B cell (primary cell): ENCODE measurements at regions not wholly inside any gene's neighbourhood (a gene's known extent, or its start where the extent isn't known, plus 50 kb on each side); places are given as distances from the start of the nearest gene placed in this dataset.

Experiments used
- ATAC-seq: fragments of 200-7000 bp; cut with Tn5 transposase; one replicate; pipeline ENCODE4 v1.10.0; 2021; ENCODE audit warnings: low read depth, mild to moderate bottlenecking, moderate number of reproducible peaks, moderate library complexity
- CTCF ChIA-PET: fragments of 350-600 bp; sonication (Branson Sonifier 250); formaldehyde crosslinking; loops from one replicate; lab custom pipeline; 2021; ENCODE audit warnings: antibody characterized with exemption, inconsistent platforms; lab: Charles Lee
- POLR2A ChIA-PET: fragments of 350-600 bp; sonication (Branson Sonifier 250); formaldehyde crosslinking; loops from one replicate; lab custom pipeline; 2021; ENCODE audit warnings: antibody characterized with exemption; lab: Charles Lee
- DNase-seq: peaks from one replicate; pipeline ENCODE4 v3.0.0; 2013
- H2AFZ ChIP-seq: 2 replicates; pipeline ENCODE4 v1.6.1; 2012; ENCODE audit warnings: mild to moderate bottlenecking, low read depth, low read length; ENCODE audit not compliant: insufficient read depth, poor library complexity, severe bottlenecking
- H3K27ac ChIP-seq, 2 donors: 1 replicate in 1 of 2; 2 replicates in 1 of 2; pipeline ENCODE4 v1.5.1; 2012 to 2013; ENCODE audit warnings: low read length in 2 of 2, mild to moderate bottlenecking in 2 of 2, moderate library complexity in 1 of 2
- H3K27me3 ChIP-seq, 4 experiments: fragments of 200-600 bp in 1 of 4; sonication (generic) in 1 of 4; replicated peaks in 1 of 4; 1 replicate in 2 of 4; 2 replicates in 2 of 4; pipeline versions ENCODE4 v1.6.1 to v1.7.0; 2013 to 2016; ENCODE audit warnings: low read length in 3 of 4, mild to moderate bottlenecking in 2 of 4, mixed read lengths in 1 of 4, moderate library complexity in 1 of 4; ENCODE audit not compliant: insufficient read depth in 4 of 4, control insufficient read depth in 3 of 4; ENCODE audit errors: control extremely low read depth in 1 of 4
- H3K36me3 ChIP-seq, 2 experiments: replicated peaks in 1 of 2; 1 replicate in 1 of 2; 2 replicates in 1 of 2; pipeline versions ENCODE4 v1.6.1 to v1.7.1; 2013; ENCODE audit warnings: low read length in 1 of 2; ENCODE audit not compliant: insufficient read depth in 2 of 2, control insufficient read depth in 1 of 2; ENCODE audit errors: control extremely low read depth in 1 of 2, extremely low read depth in 1 of 2
- H3K4me1 ChIP-seq, 2 donors: fragments of 200-600 bp in 1 of 2; sonication (generic) in 1 of 2; 1 replicate in 1 of 2; 2 replicates in 1 of 2; pipeline versions ENCODE4 v1.5.1 to v1.6.1; 2013 to 2017; ENCODE audit warnings: low read length in 2 of 2; ENCODE audit not compliant: control insufficient read depth in 2 of 2, insufficient read depth in 2 of 2
- H3K4me2 ChIP-seq: replicated peaks from 2 replicates; pipeline ENCODE3; 2012; ENCODE audit warnings: mild to moderate bottlenecking, low read depth, low read length; ENCODE audit not compliant: poor library complexity, severe bottlenecking
- H3K4me3 ChIP-seq, 5 experiments: fragments of 200-600 bp in 1 of 5; sonication (generic) in 1 of 5; 1 replicate in 3 of 5; 2 replicates in 2 of 5; pipeline versions ENCODE4 v1.5.1 to v1.7.0; 2011 to 2016; ENCODE audit warnings: low read length in 4 of 5, mild to moderate bottlenecking in 4 of 5, low read depth in 2 of 5, control low read depth in 1 of 5, moderate library complexity in 1 of 5; ENCODE audit not compliant: insufficient read depth in 1 of 5; ENCODE audit errors: control extremely low read depth in 1 of 5, extremely low read depth in 1 of 5
- H3K79me2 ChIP-seq: fragments of 200-600 bp; sonication (generic); one replicate; pipeline ENCODE4 v1.6.0; 2016; ENCODE audit warnings: low read length; ENCODE audit not compliant: control insufficient read depth, insufficient read depth
- H3K9ac ChIP-seq: fragments of 200-600 bp; sonication (generic); 2 replicates; pipeline ENCODE4 v1.6.1; 2017; ENCODE audit warnings: mild to moderate bottlenecking, low read length, moderate library complexity
- H3K9me3 ChIP-seq, 3 donors: one replicate each; pipeline versions ENCODE4 v1.6.1 to v1.7.1; 2013; ENCODE audit warnings: low read length in 2 of 3; ENCODE audit not compliant: control insufficient read depth in 2 of 3, insufficient read depth in 1 of 3; ENCODE audit errors: control extremely low read depth in 1 of 3
- H4K20me1 ChIP-seq: 2 replicates; pipeline ENCODE4 v1.6.0; 2012; ENCODE audit warnings: mild to moderate bottlenecking, low read length; ENCODE audit not compliant: insufficient read depth, control insufficient read depth, poor library complexity, severe bottlenecking
- H3K27ac Mint-ChIP-seq: one replicate; pipeline ENCODE4 v1.8.0; 2021; ENCODE audit warnings: mixed read lengths
- H3K27me3 Mint-ChIP-seq: one replicate; pipeline ENCODE4 v1.8.0; 2021; ENCODE audit warnings: mixed read lengths
- H3K4me1 Mint-ChIP-seq: one replicate; pipeline ENCODE4 v1.8.0; 2021; ENCODE audit warnings: mixed read lengths
- H3K4me3 Mint-ChIP-seq: one replicate; pipeline ENCODE4 v1.8.0; 2021; ENCODE audit warnings: mixed read lengths
- H3K9me3 Mint-ChIP-seq: one replicate; pipeline ENCODE4 v1.8.0; 2022; ENCODE audit warnings: mixed read lengths; ENCODE audit not compliant: insufficient read depth
- EZH2 ChIP-seq: IDR thresholded peaks from 2 replicates; pipeline ENCODE4 v1.6.1; 2012; ENCODE audit warnings: borderline replicate concordance, low read depth, mild to moderate bottlenecking, moderate library complexity, low read length; ENCODE audit not compliant: insufficient read depth, poor library complexity, severe bottlenecking
- WGBS: methylation state at CpG from one replicate; pipeline ENCODE4 v1.1.5; 2013; ENCODE audit warnings: missing lambda C conversion rate; ENCODE audit not compliant: insufficient coverage; 5-methylcytosine and 5-hydroxymethylcytosine counted together
- intact Hi-C: fragments of 100-400 bp; cut with micrococcal nuclease; formaldehyde crosslinking; loops from one replicate; pipeline ENCODE4 v1.10.0; 2022
- TF ChIP-seq, protein P1 (sequence below): fragments of 200-600 bp; IDR thresholded peaks from one replicate; pipeline ENCODE4 v1.8.0; 2022; ENCODE audit warnings: antibody characterized with exemption, mild to moderate bottlenecking

DNA sequence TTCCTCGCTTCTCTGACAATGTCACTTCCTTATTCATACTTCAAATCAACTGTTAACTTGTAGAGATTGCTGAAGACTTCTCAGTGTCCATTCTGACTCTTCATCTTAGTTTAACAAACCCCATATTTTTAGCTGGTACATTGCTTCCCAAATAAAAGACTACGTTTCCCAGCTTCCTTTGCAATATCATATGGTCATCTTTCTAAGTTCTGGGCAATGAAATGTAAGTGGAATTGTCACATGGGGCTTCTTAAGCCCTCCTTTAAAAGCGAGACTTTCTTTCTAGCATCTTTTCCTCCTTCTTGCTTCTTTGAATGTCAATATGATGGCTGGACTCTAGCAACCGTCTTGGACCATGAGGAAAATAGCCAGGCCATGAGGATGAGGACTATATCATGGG lies 239.0 kb downstream of the ZNF621 start:
- Histone ChIP-seq H3K27ac (no peak overlapping the region), H3K27me3 (no peaks in the 10 kb centered on the region), H3K4me1 (no peaks in the 10 kb centered on the region), H3K36me3 (no peaks in the 10 kb centered on the region), H3K79me2 (no peaks in the 10 kb centered on the region), H3K9me3 (peaks cover 0 to 2% (median 0%) of the 10 kb centered on the region in 3 donors), H3K4me2 (no peak overlapping the region), H3K9ac (no peak overlapping the region), H3K4me3 (no peak overlapping the region), H4K20me1 (no peaks in the 10 kb centered on the region), H2AFZ (no peak overlapping the region)
- WGBS: no CpG with 5 or more reads among the region's 4 CpGs
- intact Hi-C loops: no loop called here
- DNase-seq (no peak), ATAC-seq (no peak)
- ChIA-PET CTCF (interaction anchor here (1.1 kb wide), 1 partner anchor 28 kb away, joined by 3 read pairs; no protein-coding TSS in a partner anchor), POLR2A (no interaction called here)
- H3K4me1 Mint-ChIP-seq: no peaks in the 10 kb centered on the region
- H3K27ac Mint-ChIP-seq: no peak overlapping the region
- H3K27me3 Mint-ChIP-seq: no peaks in the 10 kb centered on the region
- no peaks in the 10 kb centered on the region for H3K9me3 Mint-ChIP-seq
- TF ChIP-seq, protein P1, sequence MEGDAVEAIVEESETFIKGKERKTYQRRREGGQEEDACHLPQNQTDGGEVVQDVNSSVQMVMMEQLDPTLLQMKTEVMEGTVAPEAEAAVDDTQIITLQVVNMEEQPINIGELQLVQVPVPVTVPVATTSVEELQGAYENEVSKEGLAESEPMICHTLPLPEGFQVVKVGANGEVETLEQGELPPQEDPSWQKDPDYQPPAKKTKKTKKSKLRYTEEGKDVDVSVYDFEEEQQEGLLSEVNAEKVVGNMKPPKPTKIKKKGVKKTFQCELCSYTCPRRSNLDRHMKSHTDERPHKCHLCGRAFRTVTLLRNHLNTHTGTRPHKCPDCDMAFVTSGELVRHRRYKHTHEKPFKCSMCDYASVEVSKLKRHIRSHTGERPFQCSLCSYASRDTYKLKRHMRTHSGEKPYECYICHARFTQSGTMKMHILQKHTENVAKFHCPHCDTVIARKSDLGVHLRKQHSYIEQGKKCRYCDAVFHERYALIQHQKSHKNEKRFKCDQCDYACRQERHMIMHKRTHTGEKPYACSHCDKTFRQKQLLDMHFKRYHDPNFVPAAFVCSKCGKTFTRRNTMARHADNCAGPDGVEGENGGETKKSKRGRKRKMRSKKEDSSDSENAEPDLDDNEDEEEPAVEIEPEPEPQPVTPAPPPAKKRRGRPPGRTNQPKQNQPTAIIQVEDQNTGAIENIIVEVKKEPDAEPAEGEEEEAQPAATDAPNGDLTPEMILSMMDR: no peak
- no peak for TF ChIP-seq EZH2
- no peak overlapping the region for H3K4me3 Mint-ChIP-seq

DNA sequence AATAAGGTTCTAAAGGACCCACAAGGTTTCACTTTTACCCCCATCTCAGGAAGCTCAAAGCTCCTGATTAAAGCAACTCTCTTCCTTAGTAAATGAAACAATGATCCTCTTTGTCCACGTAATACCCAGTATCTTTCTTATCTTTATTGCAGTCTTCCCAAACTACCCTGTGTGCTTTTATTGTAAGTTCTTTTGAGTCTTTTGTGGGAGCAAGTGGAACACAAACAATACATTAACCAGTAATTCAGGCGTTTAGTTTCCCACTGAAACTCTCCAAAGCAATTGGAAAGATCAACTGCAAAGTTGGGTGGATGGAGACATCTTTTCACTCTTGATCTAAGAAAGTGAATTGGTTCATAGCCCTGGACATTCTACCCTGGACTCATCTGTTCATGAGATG lies 240.0 kb downstream of the ZNF621 start:
- H3K79me2 ChIP-seq: no peaks in the 10 kb centered on the region
- Mint-ChIP-seq H3K9me3 (no peaks in the 10 kb centered on the region), H3K27me3 (no peaks in the 10 kb centered on the region), H3K4me3 (no peak overlapping the region), H3K4me1 (peaks cover under 1% of the 10 kb centered on the region), H3K27ac (no peak overlapping the region)
- no peaks in the 10 kb centered on the region for H3K4me1 ChIP-seq
- WGBS: no CpG with 5 or more reads among the region's 2 CpGs
- no peaks in the 10 kb centered on the region for H3K36me3 ChIP-seq
- no peak overlapping the region for H2AFZ ChIP-seq
- no peak for ATAC-seq
- no peak overlapping the region for H3K4me2 ChIP-seq
- DNase-seq: no peak
- intact Hi-C loops: no loop called here
- H3K4me3 ChIP-seq: no peak overlapping the region
- CTCF ChIA-PET: interaction anchor here (1.1 kb wide), 1 partner anchor 29 kb away, joined by 3 read pairs; no protein-coding TSS in a partner anchor
- TF ChIP-seq EZH2: no peak
- TF ChIP-seq, protein P1: no peak
- H3K9ac ChIP-seq: no peak overlapping the region
- H3K27me3 ChIP-seq: no peaks in the 10 kb centered on the region
- H3K27ac ChIP-seq: no peak overlapping the region
- H3K9me3 ChIP-seq: peaks cover 0 to 2% (median 0%) of the 10 kb centered on the region in 3 donors
- no peaks in the 10 kb centered on the region for H4K20me1 ChIP-seq
- POLR2A ChIA-PET: no interaction called here
